ENCODE measurements at regions not wholly inside any gene's neighbourhood (a gene's known extent, or its start where the extent isn't known, plus 50 kb on each side); places are given as distances from the start of the nearest gene placed in this dataset.

DNA sequence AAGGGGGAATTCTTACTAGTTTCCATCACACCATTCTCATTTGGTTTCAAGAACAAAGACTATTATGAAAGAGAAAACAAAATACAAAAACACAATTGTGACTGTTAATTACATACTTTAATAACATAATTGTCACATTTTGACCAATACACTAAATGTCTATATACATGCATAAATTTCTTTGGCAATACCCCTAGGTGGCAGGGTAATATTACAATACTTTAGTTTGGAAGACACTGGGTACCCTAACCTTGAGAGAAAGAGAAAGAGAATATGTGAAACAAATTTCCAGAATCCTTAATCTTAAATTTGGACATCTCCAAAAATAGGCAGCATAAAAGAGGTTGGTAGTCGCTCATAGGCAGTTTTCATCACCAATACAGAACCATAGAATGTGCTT is 619.6 kb upstream of the ADAMTS16 start:
- no peak for TF ChIP-seq CTCF (conservative IDR thresholded peaks at IDR 0.05; ENCODE audit: control insufficient read depth, insufficient read depth, low read depth, low read length)
- DNase-seq (ENCODE audit: low read depth) = no peak
- no peak overlapping the region for H3K4me3 ChIP-seq (ENCODE audit: control insufficient read depth, low read depth, low read length)

DNA sequence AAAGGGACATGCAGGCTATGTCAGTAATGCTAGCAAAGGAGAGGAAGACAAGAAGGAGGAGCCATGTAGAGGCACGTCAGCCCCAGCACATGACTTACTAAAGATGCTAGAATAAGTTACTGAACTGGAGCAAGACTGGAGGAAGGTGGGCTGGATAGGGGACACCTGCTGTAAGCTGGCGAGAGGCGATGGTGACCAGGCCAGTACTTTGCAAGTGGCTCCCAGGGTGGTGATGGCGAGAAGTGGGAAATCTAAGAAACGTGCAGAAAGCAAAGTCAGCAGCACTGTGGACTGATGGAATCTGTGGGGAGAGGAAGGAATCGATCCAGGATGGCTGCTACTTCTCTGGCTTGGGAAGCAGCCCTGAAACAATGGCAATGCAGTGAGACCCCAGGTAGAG is 617.1 kb upstream of the ADAMTS16 start:
- H3K4me3 ChIP-seq (ENCODE audit: control insufficient read depth, low read depth, low read length) = no peak overlapping the region
- TF ChIP-seq CTCF (conservative IDR thresholded peaks at IDR 0.05; ENCODE audit: control insufficient read depth, insufficient read depth, low read depth, low read length) = no peak
- no peak for DNase-seq (ENCODE audit: low read depth)

GRCh38 chr5:4531756-4532704 is 608.1 kb upstream of the ADAMTS16 start:
- no peak overlapping the region for H3K4me3 ChIP-seq (ENCODE audit: control insufficient read depth, low read depth, low read length)
- DNase-seq (ENCODE audit: low read depth) = no peak
- TF ChIP-seq CTCF (conservative IDR thresholded peaks at IDR 0.05; ENCODE audit: control insufficient read depth, insufficient read depth, low read depth, low read length) = no peak

GRCh38 chr5:4532705-4533080 is 607.4 kb upstream of the ADAMTS16 start:
- TF ChIP-seq CTCF (conservative IDR thresholded peaks at IDR 0.05; ENCODE audit: control insufficient read depth, insufficient read depth, low read depth, low read length) = no peak
- DNase-seq (ENCODE audit: low read depth) = no peak
- no peak overlapping the region for H3K4me3 ChIP-seq (ENCODE audit: control insufficient read depth, low read depth, low read length)

GRCh38 chr5:4533457-4534105 is 606.5 kb upstream of the ADAMTS16 start:
- H3K4me3 ChIP-seq (ENCODE audit: control insufficient read depth, low read depth, low read length) = no peak overlapping the region
- no peak for DNase-seq (ENCODE audit: low read depth)
- no peak for TF ChIP-seq CTCF (conservative IDR thresholded peaks at IDR 0.05; ENCODE audit: control insufficient read depth, insufficient read depth, low read depth, low read length)

GRCh38 chr5:4537489-4537888 is 602.6 kb upstream of the ADAMTS16 start:
- no peak overlapping the region for H3K4me3 ChIP-seq (ENCODE audit: control insufficient read depth, low read depth, low read length)
- TF ChIP-seq CTCF (conservative IDR thresholded peaks at IDR 0.05; ENCODE audit: control insufficient read depth, insufficient read depth, low read depth, low read length) = no peak
- no peak for DNase-seq (ENCODE audit: low read depth)
